Large intestine (tissue), 3 donors: ENCODE measurements at regions not wholly inside any gene's neighbourhood (a gene's known extent, or its start where the extent isn't known, plus 50 kb on each side); places are given as distances from the start of the nearest gene placed in this dataset.
"Not testable (repeated sequence)": the region's sequence is repeated elsewhere in the genome, so short reads cannot be mapped to it uniquely, and the experiment has no call there.

Experiments used
- DNase-seq, 2 donors: peaks; one replicate each; pipeline versions ENCODE4 v3.0.0 to v3.0.0-alpha.2; 2013
- H3K27ac ChIP-seq: one replicate; pipeline ENCODE4 v1.5.1; 2013; ENCODE audit warnings: low read length
- H3K27me3 ChIP-seq: 2 replicates; pipeline ENCODE4 v1.6.1; 2013; ENCODE audit warnings: low read length; ENCODE audit not compliant: control insufficient read depth, insufficient read depth
- H3K36me3 ChIP-seq: 2 replicates; pipeline ENCODE4 v1.6.1; 2013; ENCODE audit warnings: low read length; ENCODE audit not compliant: control insufficient read depth, insufficient read depth
- H3K4me1 ChIP-seq: one replicate; pipeline ENCODE4 v1.6.1; 2013; ENCODE audit warnings: low read length; ENCODE audit not compliant: control insufficient read depth, insufficient read depth
- H3K4me3 ChIP-seq: one replicate; pipeline ENCODE4 v1.5.1; 2013; ENCODE audit warnings: low read length
- H3K9me3 ChIP-seq: one replicate; pipeline ENCODE4 v1.6.1; 2013; ENCODE audit warnings: mild to moderate bottlenecking, low read depth, low read length, moderate library complexity; ENCODE audit not compliant: control insufficient read depth
- WGBS: methylation state at CpG from one replicate; pipeline ENCODE4 v1.1.5; 2013; ENCODE audit warnings: low lambda C conversion rate; ENCODE audit not compliant: insufficient coverage; 5-methylcytosine and 5-hydroxymethylcytosine counted together

DNA sequence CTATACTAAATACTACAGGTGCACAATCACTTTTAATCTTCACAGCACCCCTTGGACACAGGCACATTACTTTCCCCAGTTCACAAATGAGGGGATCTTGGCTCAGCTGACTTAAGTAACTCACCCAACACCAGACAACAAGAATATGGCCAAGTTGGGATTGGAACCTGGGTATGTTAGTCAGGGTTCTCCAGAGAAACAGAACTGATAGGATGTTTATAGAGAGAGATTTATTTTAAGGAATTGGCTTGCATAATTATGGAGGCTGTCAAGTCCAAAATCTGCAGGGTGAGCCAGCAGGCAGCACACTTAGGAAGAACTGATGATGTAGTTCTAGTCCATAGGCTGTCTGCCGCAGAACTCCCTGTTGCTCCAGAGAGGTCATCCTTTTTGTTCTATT is 312.9 kb downstream of the MAN2A1 start:
- no peaks in the 10 kb centered on the region for H3K27me3 ChIP-seq
- H3K4me3 ChIP-seq = no peak overlapping the region
- no peak for DNase-seq
- WGBS = no CpG with 5 or more reads among the region's 1 CpG
- H3K9me3 ChIP-seq = no peaks in the 10 kb centered on the region
- no peak overlapping the region for H3K27ac ChIP-seq
- H3K36me3 ChIP-seq = no peaks in the 10 kb centered on the region
- H3K4me1 ChIP-seq = no peaks in the 10 kb centered on the region

- DNase-seq, H3K4me3 ChIP-seq, H3K4me1 ChIP-seq, H3K27me3 ChIP-seq, H3K36me3 ChIP-seq, H3K27ac ChIP-seq, H3K9me3 ChIP-seq: not testable (repeated sequence)
- 100% methylated on average over 4 of the region's 10 CpGs for WGBS
Observed at GRCh38 chr5:110005907-110006562, 316.3 kb downstream of the MAN2A1 start.

- Histone ChIP-seq H3K4me3 (no peak overlapping the region), H3K9me3 (no peaks in the 10 kb centered on the region), H3K27ac (no peak overlapping the region), H3K27me3 (no peaks in the 10 kb centered on the region), H3K4me1 (no peaks in the 10 kb centered on the region), H3K36me3 (no peaks in the 10 kb centered on the region)
- DNase-seq = no peak
Observed at GRCh38 chr5:110007101-110007500, 317.4 kb downstream of the MAN2A1 start.

- WGBS = 90% methylated on average over 3 of the region's 4 CpGs
- H3K4me1 ChIP-seq = no peaks in the 10 kb centered on the region
- no peaks in the 10 kb centered on the region for H3K9me3 ChIP-seq
- DNase-seq = no peak
- H3K4me3 ChIP-seq = no peak overlapping the region
- H3K27ac ChIP-seq = no peak overlapping the region
- no peaks in the 10 kb centered on the region for H3K27me3 ChIP-seq
- H3K36me3 ChIP-seq = no peaks in the 10 kb centered on the region
Observed at GRCh38 chr5:110008131-110008530, 318.4 kb downstream of the MAN2A1 start.

DNA sequence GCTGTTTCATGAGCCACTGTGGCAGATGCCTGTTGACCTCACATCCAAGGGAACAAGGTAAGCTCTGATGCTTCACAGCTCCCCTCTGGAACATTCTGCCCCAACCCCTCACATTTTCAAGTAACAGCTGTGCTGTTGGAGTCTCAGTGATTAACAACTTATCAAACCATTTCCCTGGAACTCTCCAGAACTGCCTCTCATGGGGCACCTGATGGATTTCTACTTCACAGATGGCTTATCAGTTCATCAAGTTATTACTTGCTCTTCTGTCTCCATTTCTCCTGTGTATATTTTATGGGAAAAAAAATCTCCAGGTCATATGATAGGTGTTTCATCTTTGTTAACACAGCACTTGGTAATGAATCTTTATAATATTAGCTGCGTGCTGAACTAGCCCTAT is 322.4 kb downstream of the MAN2A1 start:
- H3K4me1 ChIP-seq = no peaks in the 10 kb centered on the region
- 100% methylated on average over 1 of the region's 1 CpG for WGBS
- DNase-seq = no peak
- no peaks in the 10 kb centered on the region for H3K9me3 ChIP-seq
- H3K4me3 ChIP-seq = no peak overlapping the region
- H3K36me3 ChIP-seq = no peaks in the 10 kb centered on the region
- no peak overlapping the region for H3K27ac ChIP-seq
- no peaks in the 10 kb centered on the region for H3K27me3 ChIP-seq

DNA sequence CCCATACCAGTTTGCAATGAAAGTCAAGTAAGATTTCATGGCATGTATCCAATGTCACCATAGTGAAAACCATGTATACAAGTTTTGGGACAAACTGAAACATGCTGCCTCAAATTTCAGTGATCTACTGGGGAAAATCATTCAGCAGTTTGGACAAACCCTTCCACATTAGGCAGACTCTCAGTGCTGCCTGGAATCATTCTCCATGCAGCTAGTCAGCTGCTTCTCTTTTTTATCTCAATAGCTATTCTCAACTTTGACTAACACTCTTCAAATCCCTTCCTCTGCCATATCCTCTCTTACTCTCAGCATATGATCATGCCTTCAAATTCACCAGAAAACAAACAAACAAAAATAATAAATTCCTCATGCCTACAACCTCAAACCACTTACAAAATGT is 323.3 kb downstream of the MAN2A1 start:
- no peak overlapping the region for H3K4me3 ChIP-seq
- no peak for DNase-seq
- no peaks in the 10 kb centered on the region for H3K9me3 ChIP-seq
- no peak overlapping the region for H3K27ac ChIP-seq
- no peaks in the 10 kb centered on the region for H3K4me1 ChIP-seq
- no peaks in the 10 kb centered on the region for H3K27me3 ChIP-seq
- no peaks in the 10 kb centered on the region for H3K36me3 ChIP-seq

- no peak for DNase-seq
- Histone ChIP-seq H3K27me3 (no peaks in the 10 kb centered on the region), H3K27ac (no peak overlapping the region), H3K4me1 (no peaks in the 10 kb centered on the region), H3K4me3 (no peak overlapping the region), H3K36me3 (no peaks in the 10 kb centered on the region), H3K9me3 (no peaks in the 10 kb centered on the region)
- 100% methylated on average over 1 of the region's 2 CpGs for WGBS
Observed at GRCh38 chr5:110017854-110018253, 328.1 kb downstream of the MAN2A1 start.

- H3K4me1 ChIP-seq = no peaks in the 10 kb centered on the region
- no peaks in the 10 kb centered on the region for H3K27me3 ChIP-seq
- H3K36me3 ChIP-seq = no peaks in the 10 kb centered on the region
- H3K9me3 ChIP-seq = no peaks in the 10 kb centered on the region
- no CpG with 5 or more reads among the region's 5 CpGs for WGBS
- no peak for DNase-seq
- no peak overlapping the region for H3K27ac ChIP-seq
- H3K4me3 ChIP-seq = no peak overlapping the region
Observed at GRCh38 chr5:110018509-110018908, 328.8 kb downstream of the MAN2A1 start.

DNA sequence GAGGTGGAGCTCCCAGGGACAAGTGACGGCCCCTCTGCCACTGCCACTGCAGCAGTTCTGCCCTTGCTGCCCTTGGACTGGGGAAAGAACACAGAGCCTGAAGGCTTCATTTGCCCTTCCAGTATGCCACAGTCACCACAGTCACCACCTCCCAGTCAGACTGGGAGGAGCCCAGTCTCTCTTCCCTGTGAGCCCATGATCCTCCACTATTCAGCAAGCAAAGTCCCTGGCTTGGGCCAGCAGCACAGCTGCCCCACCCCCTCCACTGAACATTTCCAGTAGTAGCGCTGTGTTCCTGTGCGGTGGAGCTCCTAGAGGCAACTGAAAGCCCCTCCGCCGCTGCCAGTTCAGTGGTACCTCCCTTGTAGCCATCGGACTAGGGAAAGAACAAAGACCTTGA is 329.4 kb downstream of the MAN2A1 start:
- no CpG with 5 or more reads among the region's 6 CpGs for WGBS
- Histone ChIP-seq H3K9me3 (no peaks in the 10 kb centered on the region), H3K27me3 (no peaks in the 10 kb centered on the region), H3K36me3 (no peaks in the 10 kb centered on the region), H3K4me1 (no peaks in the 10 kb centered on the region), H3K4me3 (no peak overlapping the region), H3K27ac (no peak overlapping the region)
- DNase-seq = no peak

GRCh38 chr5:110019780-110020179 is 330.1 kb downstream of the MAN2A1 start:
- H3K36me3 ChIP-seq = no peaks in the 10 kb centered on the region
- H3K4me3 ChIP-seq = no peak overlapping the region
- no peak overlapping the region for H3K27ac ChIP-seq
- no peaks in the 10 kb centered on the region for H3K9me3 ChIP-seq
- no CpG with 5 or more reads among the region's 4 CpGs for WGBS
- no peak for DNase-seq
- H3K4me1 ChIP-seq = no peaks in the 10 kb centered on the region
- no peaks in the 10 kb centered on the region for H3K27me3 ChIP-seq

DNA sequence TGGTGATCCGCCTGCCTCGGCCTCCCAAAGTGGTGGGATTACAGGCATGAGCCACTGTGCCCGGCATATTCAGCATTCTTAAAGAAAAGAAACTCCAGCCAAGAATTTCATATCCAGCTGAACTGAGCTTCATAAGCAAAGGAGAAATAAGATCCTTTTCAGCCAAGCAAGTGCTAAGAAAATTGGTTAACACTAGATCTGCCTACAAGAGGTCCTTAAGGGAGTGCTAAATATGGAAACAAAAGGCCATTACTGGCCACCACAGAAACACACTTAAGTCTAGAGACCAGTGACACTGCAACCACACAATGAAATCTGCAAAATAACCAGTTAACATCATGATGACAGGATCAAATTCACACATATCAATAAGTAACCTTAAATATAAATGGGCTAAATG is 331.5 kb downstream of the MAN2A1 start:
- no peaks in the 10 kb centered on the region for H3K4me1 ChIP-seq
- DNase-seq = no peak
- H3K36me3 ChIP-seq = no peaks in the 10 kb centered on the region
- H3K27me3 ChIP-seq = no peaks in the 10 kb centered on the region
- no peak overlapping the region for H3K27ac ChIP-seq
- no peaks in the 10 kb centered on the region for H3K9me3 ChIP-seq
- no CpG with 5 or more reads among the region's 3 CpGs for WGBS
- H3K4me3 ChIP-seq = no peak overlapping the region
